ENCODE measurements at regions not wholly inside any gene's neighbourhood (a gene's known extent, or its start where the extent isn't known, plus 50 kb on each side); places are given as distances from the start of the nearest gene placed in this dataset.

DNA sequence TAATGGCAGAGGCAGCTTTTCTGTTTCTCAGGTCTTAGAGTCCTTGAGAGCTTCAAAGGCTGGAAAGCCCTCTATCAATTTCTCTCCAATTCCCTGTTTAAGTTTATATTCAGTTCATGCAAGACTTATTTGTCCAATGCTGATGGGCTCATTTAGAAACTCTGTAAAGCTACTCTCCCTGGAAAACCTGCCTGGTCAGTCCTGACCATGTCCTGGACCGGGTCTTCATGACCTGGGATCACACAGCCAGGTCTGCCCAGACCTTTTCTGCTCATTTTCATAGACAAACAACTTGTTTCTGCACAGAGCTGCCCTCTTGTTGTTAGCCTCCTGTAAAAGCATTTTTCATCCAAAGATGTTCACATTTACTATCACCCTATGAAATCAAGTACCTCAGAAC is 85.4 kb upstream of the TBCA start:
- TF ChIP-seq TAF1 (IDR thresholded peaks at IDR 0.05; ENCODE audit: borderline replicate concordance, low read depth, low read length): no peak
- no peak for TF ChIP-seq POLR2AphosphoS5 (IDR thresholded peaks at IDR 0.05; ENCODE audit: low read depth, low read length)

Measured in GM12892 (cell line).